HG02759 (cell line): ENCODE measurements at regions not wholly inside any gene's neighbourhood (a gene's known extent, or its start where the extent isn't known, plus 50 kb on each side); places are given as distances from the start of the nearest gene placed in this dataset.
"Not testable (repeated sequence)": the region's sequence is repeated elsewhere in the genome, so short reads cannot be mapped to it uniquely, and the experiment has no call there.

Experiments used
- ATAC-seq: cut with Tn5 transposase; IDR thresholded peaks from one replicate; pipeline ENCODE4 v1.9.1; 2021; ENCODE audit warnings: mild to moderate bottlenecking, moderate library complexity; ENCODE audit not compliant: unreplicated experiment

GRCh38 chr15:21717661-21718060 is 159.9 kb downstream of the POTEB start:
- ATAC-seq: peak; percentile 24

- peak; percentile 99 for ATAC-seq
Measured at GRCh38 chr15:21705480-21705879, 172.1 kb downstream of the POTEB start.

GRCh38 chr15:21698620-21699019 is 178.9 kb downstream of the POTEB start:
- ATAC-seq: not testable (repeated sequence)

- ATAC-seq: not testable (repeated sequence)
Measured at GRCh38 chr15:21695089-21695488, 182.4 kb downstream of the POTEB start.

GRCh38 chr15:21692471-21693102 is 184.9 kb downstream of the POTEB start:
- peak; percentile 68 for ATAC-seq

- peak; percentile 91 for ATAC-seq
Measured at GRCh38 chr15:21656798-21657397, 216.6 kb upstream of the POTEB3 start.

- ATAC-seq: peak; percentile 35
Measured at GRCh38 chr15:21656114-21656746, 215.9 kb upstream of the POTEB3 start.

- not testable (repeated sequence) for ATAC-seq
Measured at GRCh38 chr15:21653707-21654106, 213.4 kb upstream of the POTEB3 start.

GRCh38 chr15:21638770-21639169 is 198.5 kb upstream of the POTEB3 start:
- not testable (repeated sequence) for ATAC-seq

GRCh38 chr15:21626694-21627093 is 186.4 kb upstream of the POTEB3 start:
- ATAC-seq: not testable (repeated sequence)

- not testable (repeated sequence) for ATAC-seq
Measured at GRCh38 chr15:21609223-21609622, 168.9 kb upstream of the POTEB3 start.

- not testable (repeated sequence) for ATAC-seq
Measured at GRCh38 chr15:21565426-21565825, 125.1 kb upstream of the POTEB3 start.

- ATAC-seq: peak; percentile 94
Measured at GRCh38 chr15:21551809-21552208, 111.5 kb upstream of the POTEB3 start.

GRCh38 chr15:21546182-21546903 is 106.0 kb upstream of the POTEB3 start:
- not testable (repeated sequence) for ATAC-seq

- not testable (repeated sequence) for ATAC-seq
Measured at GRCh38 chr15:21532785-21533184, 92.5 kb upstream of the POTEB3 start.

- ATAC-seq: not testable (repeated sequence)
Measured at GRCh38 chr15:21516248-21516647, 75.9 kb upstream of the POTEB3 start.

GRCh38 chr15:21515296-21515695 is 75.0 kb upstream of the POTEB3 start:
- not testable (repeated sequence) for ATAC-seq

- not testable (repeated sequence) for ATAC-seq
Measured at GRCh38 chr15:21503021-21503420, 62.7 kb upstream of the POTEB3 start.
